SK-N-SH treated with all-trans-retinoic acid at 6 μM for 48 hours (cell line): ENCODE measurements at regions not wholly inside any gene's neighbourhood (a gene's known extent, or its start where the extent isn't known, plus 50 kb on each side); places are given as distances from the start of the nearest gene placed in this dataset.

Experiments
- ARNTL ChIP-seq: fragments of 450-650 bp; formaldehyde crosslinking; IDR thresholded peaks from 2 replicates; pipeline ENCODE4 v1.5.0; 2020; ENCODE audit warnings: low read depth, mild to moderate bottlenecking, moderate library complexity, borderline replicate concordance
- CSDC2 ChIP-seq: fragments of 250-450 bp; sonication (Bioruptor Pico); IDR thresholded peaks from 2 replicates; pipeline ENCODE4 v1.5.0; 2020; ENCODE audit warnings: mild to moderate bottlenecking, moderate library complexity
- CSRNP3 ChIP-seq: fragments of 250-450 bp; sonication (Bioruptor Pico); IDR thresholded peaks from 2 replicates; pipeline ENCODE4 v1.5.1; 2021; ENCODE audit warnings: mild to moderate bottlenecking, moderate library complexity
- GLIS3 ChIP-seq: fragments of 250-450 bp; sonication (Bioruptor Pico); IDR thresholded peaks from 2 replicates; pipeline ENCODE4 v1.5.0; 2020; ENCODE audit warnings: mild to moderate bottlenecking, moderate library complexity
- RARB ChIP-seq: fragments of 250-450 bp; sonication (Bioruptor Pico); IDR thresholded peaks from 2 replicates; pipeline ENCODE4 v1.8.0; 2021; ENCODE audit warnings: mild to moderate bottlenecking, moderate library complexity
- TCF4 ChIP-seq: fragments of 250-450 bp; sonication (Bioruptor Pico); IDR thresholded peaks from 2 replicates; pipeline ENCODE4 v1.8.0; 2021; ENCODE audit warnings: mild to moderate bottlenecking, moderate library complexity, borderline replicate concordance
- ZFP30 ChIP-seq: fragments of 450-650 bp; formaldehyde crosslinking; IDR thresholded peaks from 2 replicates; pipeline ENCODE4 v1.5.0; 2022; ENCODE audit warnings: mild to moderate bottlenecking, moderate library complexity
- ZNF565 ChIP-seq: fragments of 450-650 bp; formaldehyde crosslinking; conservative IDR thresholded peaks from 2 replicates; pipeline ENCODE4 v1.5.0; 2020; ENCODE audit warnings: low read depth, mild to moderate bottlenecking, moderate library complexity
- ZNF8 ChIP-seq: fragments of 450-650 bp; formaldehyde crosslinking; IDR thresholded peaks from 2 replicates; pipeline ENCODE4 v1.5.0; 2020; ENCODE audit warnings: mild to moderate bottlenecking, moderate library complexity
- TF ChIP-seq, protein P1 (sequence below): fragments of 250-450 bp; sonication (Bioruptor Pico); IDR thresholded peaks from 2 replicates; pipeline ENCODE4 v1.8.0; 2020; ENCODE audit warnings: mild to moderate bottlenecking, moderate library complexity, borderline replicate concordance

DNA sequence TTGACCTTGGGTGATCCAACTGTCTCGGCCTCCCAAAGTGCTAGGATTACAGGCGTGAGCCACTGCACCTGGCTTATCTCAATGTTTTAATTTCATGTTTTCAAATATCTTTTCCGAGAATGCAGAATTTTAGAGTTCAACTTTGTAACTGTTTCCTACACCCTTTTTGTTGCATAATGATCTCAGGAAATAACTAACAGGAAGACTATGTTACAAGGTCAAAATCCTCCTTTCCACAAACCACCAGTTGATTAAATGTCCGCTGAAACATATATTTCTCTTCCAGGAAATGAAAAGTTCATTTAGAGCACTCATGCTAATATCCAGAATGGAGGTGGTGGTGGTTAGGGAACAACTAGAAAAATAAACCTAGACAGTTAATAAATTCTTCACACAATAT, 377.8 kb downstream of the PPP4R3C start:
- no peak for TF ChIP-seq ZFP30 (CRISPR knock-in tag)
- no peak for TF ChIP-seq ZNF565 (CRISPR knock-in tag)
- no peak for TF ChIP-seq ARNTL (CRISPR knock-in tag)
- TF ChIP-seq CSRNP3: no peak
- TF ChIP-seq ZNF8: no peak
- TF ChIP-seq GLIS3 (CRISPR knock-in tag): no peak
- TF ChIP-seq, protein P1, sequence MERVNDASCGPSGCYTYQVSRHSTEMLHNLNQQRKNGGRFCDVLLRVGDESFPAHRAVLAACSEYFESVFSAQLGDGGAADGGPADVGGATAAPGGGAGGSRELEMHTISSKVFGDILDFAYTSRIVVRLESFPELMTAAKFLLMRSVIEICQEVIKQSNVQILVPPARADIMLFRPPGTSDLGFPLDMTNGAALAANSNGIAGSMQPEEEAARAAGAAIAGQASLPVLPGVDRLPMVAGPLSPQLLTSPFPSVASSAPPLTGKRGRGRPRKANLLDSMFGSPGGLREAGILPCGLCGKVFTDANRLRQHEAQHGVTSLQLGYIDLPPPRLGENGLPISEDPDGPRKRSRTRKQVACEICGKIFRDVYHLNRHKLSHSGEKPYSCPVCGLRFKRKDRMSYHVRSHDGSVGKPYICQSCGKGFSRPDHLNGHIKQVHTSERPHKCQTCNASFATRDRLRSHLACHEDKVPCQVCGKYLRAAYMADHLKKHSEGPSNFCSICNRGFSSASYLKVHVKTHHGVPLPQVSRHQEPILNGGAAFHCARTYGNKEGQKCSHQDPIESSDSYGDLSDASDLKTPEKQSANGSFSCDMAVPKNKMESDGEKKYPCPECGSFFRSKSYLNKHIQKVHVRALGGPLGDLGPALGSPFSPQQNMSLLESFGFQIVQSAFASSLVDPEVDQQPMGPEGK (CRISPR knock-in tag): no peak
- no peak for TF ChIP-seq TCF4 (CRISPR knock-in tag)
- no peak for TF ChIP-seq RARB (CRISPR knock-in tag)
- no peak for TF ChIP-seq CSDC2 (CRISPR knock-in tag)
